H1 (cell line): ENCODE measurements at regions not wholly inside any gene's neighbourhood (a gene's known extent, or its start where the extent isn't known, plus 50 kb on each side); places are given as distances from the start of the nearest gene placed in this dataset.

Experiments used
- BCL11A ChIP-seq, 2 experiments: IDR thresholded peaks; one replicate each; pipeline ENCODE4 v1.6.1; 2011; ENCODE audit warnings: low read depth in 2 of 2, low read length in 2 of 2, mild to moderate bottlenecking in 2 of 2
- CBX5 ChIP-seq: fragments of 300-800, 300-1000 bp; sonication (generic); IDR thresholded peaks from 2 replicates; pipeline ENCODE4 v1.7.1; 2016; ENCODE audit warnings: antibody characterized with exemption, low read length, low read depth
- CEBPB ChIP-seq: IDR thresholded peaks from 2 replicates; pipeline ENCODE4 v1.6.1; 2012; ENCODE audit warnings: low read depth, low read length
- CTCF ChIP-seq, 3 experiments: IDR thresholded peaks; 1 replicate in 2 of 3; 2 replicates in 1 of 3; pipeline versions ENCODE4 v1.5.1 to v1.6.1; 2011; ENCODE audit warnings: low read length in 3 of 3, mild to moderate bottlenecking in 3 of 3, inconsistent platforms in 2 of 3, low read depth in 1 of 3, moderate library complexity in 1 of 3; ENCODE audit not compliant: insufficient read depth in 1 of 3; ENCODE audit errors: control extremely low read depth in 1 of 3
- EP300 ChIP-seq, 2 experiments: IDR thresholded peaks; 1 replicate in 1 of 2; 2 replicates in 1 of 2; pipeline ENCODE4 v1.6.1; 2011 to 2012; ENCODE audit warnings: low read depth in 2 of 2, low read length in 2 of 2, mild to moderate bottlenecking in 2 of 2, borderline replicate concordance in 1 of 2, inconsistent platforms in 1 of 2, moderate library complexity in 1 of 2
- EZH2 ChIP-seq: fragments of 200-600 bp; sonication (generic); IDR thresholded peaks from 2 replicates; pipeline ENCODE4 v1.7.1; 2012; ENCODE audit warnings: low read depth, mild to moderate bottlenecking, moderate library complexity, low read length, inconsistent platforms; ENCODE audit not compliant: severe bottlenecking
- HDAC6 ChIP-seq: IDR thresholded peaks from one replicate; pipeline ENCODE4 v1.7.1; 2012; ENCODE audit warnings: low read depth, mild to moderate bottlenecking, inconsistent platforms, low read length, moderate library complexity
- MAX ChIP-seq: IDR thresholded peaks from 2 replicates; pipeline ENCODE4 v1.6.1; 2012; ENCODE audit warnings: inconsistent platforms
- POLR2A ChIP-seq, 2 experiments: IDR thresholded peaks; 1 replicate in 1 of 2; 2 replicates in 1 of 2; pipeline ENCODE4 v1.6.1; 2011; ENCODE audit warnings: low read depth in 2 of 2, low read length in 2 of 2, mild to moderate bottlenecking in 2 of 2; ENCODE audit errors: control extremely low read depth in 1 of 2
- POU5F1 ChIP-seq: IDR thresholded peaks from 2 replicates; pipeline ENCODE4 v1.6.1; 2011; ENCODE audit warnings: low read depth, mild to moderate bottlenecking, low read length, moderate library complexity
- SIN3A ChIP-seq, 2 experiments: IDR thresholded peaks in 1 of 2; conservative IDR thresholded peaks in 1 of 2; 2 replicates each; pipeline ENCODE4 v1.6.1; 2011 to 2012; ENCODE audit warnings: low read length in 2 of 2, improper control_type of control experiment in 1 of 2, low read depth in 1 of 2, mild to moderate bottlenecking in 1 of 2
- TAF7 ChIP-seq: optimal IDR thresholded peaks from 2 replicates; pipeline ENCODE3; 2011; ENCODE audit warnings: low read depth, mild to moderate bottlenecking, inconsistent platforms, low read length, moderate library complexity, borderline replicate concordance
- USF2 ChIP-seq: IDR thresholded peaks from 2 replicates; pipeline ENCODE4 v1.6.1; 2011; ENCODE audit warnings: low read length, improper control_type of control experiment
- YY1 ChIP-seq: IDR thresholded peaks from 2 replicates; pipeline ENCODE4 v1.6.1; 2011; ENCODE audit warnings: low read depth, mild to moderate bottlenecking, low read length

GRCh38 chr1:238777551-238777950 lies 608.8 kb upstream of the CHRM3 start:
- no peak for TF ChIP-seq CEBPB
- TF ChIP-seq POLR2A (IDR thresholded peaks at IDR 0.05; ENCODE audit: control extremely low read depth in 1 of 2, low read depth in 2 of 2, low read length in 2 of 2): no peak
- no peak for TF ChIP-seq CBX5
- no peak for TF ChIP-seq CTCF (IDR thresholded peaks at IDR 0.05; ENCODE audit: control extremely low read depth in 1 of 3, insufficient read depth in 1 of 3, low read depth in 1 of 3, low read length in 3 of 3)
- no peak for TF ChIP-seq MAX
- TF ChIP-seq EZH2: no peak
- no peak for TF ChIP-seq EP300 (IDR thresholded peaks at IDR 0.05; ENCODE audit: borderline replicate concordance in 1 of 2, low read depth in 2 of 2, low read length in 2 of 2)
- TF ChIP-seq SIN3A (conservative IDR thresholded peaks at IDR 0.05 in 1 of 2, IDR thresholded peaks at IDR 0.05 in 1 of 2; ENCODE audit: low read depth in 1 of 2, low read length in 2 of 2): no peak
- TF ChIP-seq POU5F1: no peak
- no peak for TF ChIP-seq TAF7
- no peak for TF ChIP-seq USF2
- TF ChIP-seq BCL11A (IDR thresholded peaks at IDR 0.05; ENCODE audit: low read depth in 2 of 2, low read length in 2 of 2): no peak
- no peak for TF ChIP-seq HDAC6
- TF ChIP-seq YY1: no peak
